ENCODE measurements at regions not wholly inside any gene's neighbourhood (a gene's known extent, or its start where the extent isn't known, plus 50 kb on each side); places are given as distances from the start of the nearest gene placed in this dataset.
"Not testable (repeated sequence)": the region's sequence is repeated elsewhere in the genome, so short reads cannot be mapped to it uniquely, and the experiment has no call there.

DNA sequence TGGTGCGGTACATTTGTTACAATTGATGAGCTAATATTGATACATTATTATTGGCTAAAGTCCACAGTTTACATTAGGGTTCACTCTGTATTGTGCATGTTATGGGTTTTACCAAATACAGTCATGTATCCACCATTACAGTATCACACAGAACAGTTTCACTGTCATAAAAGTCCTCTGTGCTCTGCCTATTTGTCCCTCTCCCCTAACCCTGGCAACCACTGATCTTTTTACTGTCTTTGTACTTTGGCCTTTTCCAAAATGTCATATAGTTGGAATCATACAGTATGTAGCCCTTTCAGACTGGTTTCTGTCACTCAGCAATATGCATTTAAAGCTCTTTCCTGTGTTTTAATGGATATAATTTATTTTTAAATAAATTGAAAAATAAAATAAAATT is 83.1 kb upstream of the SLC4A7 start:
- no peak overlapping the region for H3K9ac ChIP-seq (ENCODE audit: low read depth, low read length)
- H3K36me3 ChIP-seq (ENCODE audit: control insufficient read depth, insufficient read depth, low read length), result no peaks in the 10 kb centered on the region
- no peak overlapping the region for H3K4me3 ChIP-seq (ENCODE audit: low read depth, low read length)
- no peaks in the 10 kb centered on the region for H3K27me3 ChIP-seq (ENCODE audit: control insufficient read depth, insufficient read depth, low read length)
- no peaks in the 10 kb centered on the region for H3K9me3 ChIP-seq (ENCODE audit: control insufficient read depth, insufficient read depth, low read length)
- no peaks in the 10 kb centered on the region for H3K4me1 ChIP-seq (ENCODE audit: control insufficient read depth, insufficient read depth, low read length)

DNA sequence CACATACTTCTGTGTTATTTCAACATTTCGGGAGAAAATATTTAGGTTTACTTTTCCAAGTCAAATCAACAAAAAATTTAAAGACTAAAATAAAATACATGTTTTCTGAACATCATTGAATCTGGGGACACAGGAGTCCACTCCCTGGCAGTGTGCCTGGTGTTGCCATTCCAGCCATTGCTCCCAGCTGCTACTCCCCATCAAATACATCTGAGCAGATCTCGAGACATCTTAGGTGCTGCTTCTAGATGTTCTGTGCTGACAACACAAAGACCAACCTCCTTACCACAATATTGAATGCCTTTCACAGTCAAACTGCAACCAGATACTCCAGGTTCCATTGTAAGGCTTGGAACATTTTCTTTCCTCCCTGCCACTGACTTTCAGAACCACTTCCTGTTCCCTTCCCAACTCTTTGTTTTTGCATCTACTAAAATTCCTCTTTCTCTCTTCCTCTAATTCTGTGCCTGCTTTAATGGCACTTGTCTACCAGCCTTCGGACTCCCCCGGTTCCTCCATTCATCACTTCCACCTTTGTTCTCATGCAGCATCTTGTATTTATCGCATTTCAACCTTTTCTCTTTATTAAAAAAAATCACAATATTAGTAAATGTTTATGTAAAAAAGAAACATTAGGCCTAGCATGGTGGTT is 81.1 kb upstream of the SLC4A7 start:
- no peak overlapping the region for H3K9ac ChIP-seq (ENCODE audit: low read depth, low read length)
- H3K9me3 ChIP-seq (ENCODE audit: control insufficient read depth, insufficient read depth, low read length), result no peaks in the 10 kb centered on the region
- H3K4me3 ChIP-seq (ENCODE audit: low read depth, low read length), result no peak overlapping the region
- H3K36me3 ChIP-seq (ENCODE audit: control insufficient read depth, insufficient read depth, low read length), result no peaks in the 10 kb centered on the region
- H3K27me3 ChIP-seq (ENCODE audit: control insufficient read depth, insufficient read depth, low read length), result no peaks in the 10 kb centered on the region
- H3K4me1 ChIP-seq (ENCODE audit: control insufficient read depth, insufficient read depth, low read length), result no peaks in the 10 kb centered on the region

DNA sequence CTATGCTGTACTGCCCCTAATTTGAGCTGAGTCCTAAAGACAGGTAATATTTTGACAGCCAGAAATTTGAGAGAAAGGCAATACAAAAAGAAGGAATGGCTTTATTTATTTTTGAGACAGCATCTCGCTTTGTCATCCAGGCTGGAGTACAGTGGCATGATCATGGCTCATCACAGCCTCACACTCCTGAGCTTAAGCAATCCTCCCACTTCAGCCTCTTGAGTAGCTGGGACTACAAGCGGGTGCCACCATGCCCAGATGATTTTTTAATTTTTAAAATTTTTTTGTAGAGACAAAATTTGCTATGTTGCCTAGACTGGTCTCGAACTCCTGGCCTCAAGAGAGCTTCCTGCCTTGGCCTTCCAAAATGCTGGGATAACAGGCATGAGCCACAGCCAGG is 77.4 kb upstream of the SLC4A7 start:
- H3K4me3 ChIP-seq (ENCODE audit: low read depth, low read length), result no peak overlapping the region
- no peaks in the 10 kb centered on the region for H3K36me3 ChIP-seq (ENCODE audit: control insufficient read depth, insufficient read depth, low read length)
- H3K4me1 ChIP-seq (ENCODE audit: control insufficient read depth, insufficient read depth, low read length), result no peaks in the 10 kb centered on the region
- no peak overlapping the region for H3K9ac ChIP-seq (ENCODE audit: low read depth, low read length)
- no peaks in the 10 kb centered on the region for H3K9me3 ChIP-seq (ENCODE audit: control insufficient read depth, insufficient read depth, low read length)
- H3K27me3 ChIP-seq (ENCODE audit: control insufficient read depth, insufficient read depth, low read length), result no peaks in the 10 kb centered on the region

DNA sequence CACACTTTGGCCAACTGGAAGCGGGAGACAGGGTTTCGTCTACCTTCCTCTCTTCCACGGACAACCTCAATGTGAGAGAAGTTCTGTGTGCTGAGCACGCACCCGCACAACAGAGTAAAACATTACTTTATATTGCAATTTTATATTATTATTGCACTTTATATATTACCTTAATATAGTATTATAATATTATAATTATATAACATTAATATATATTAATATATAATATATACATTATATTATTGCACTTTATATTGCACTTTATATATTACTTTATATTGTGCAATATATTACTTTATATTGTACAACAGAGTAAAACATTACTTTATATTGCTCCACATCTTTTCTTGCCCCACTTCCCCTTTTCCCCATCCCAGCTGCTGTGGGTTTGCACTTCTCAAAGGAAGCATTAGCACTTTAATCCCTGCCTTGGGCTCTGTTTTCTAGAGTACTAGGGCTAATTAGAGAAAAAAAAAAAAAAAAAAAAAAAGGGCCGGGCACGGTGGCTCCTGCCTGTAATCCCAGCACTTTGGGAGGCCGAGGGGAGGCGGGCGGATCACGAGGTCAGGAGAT is 76.4 kb upstream of the SLC4A7 start:
- H3K36me3 ChIP-seq (ENCODE audit: control insufficient read depth, insufficient read depth, low read length), result no peaks in the 10 kb centered on the region
- H3K27me3 ChIP-seq (ENCODE audit: control insufficient read depth, insufficient read depth, low read length), result no peaks in the 10 kb centered on the region
- H3K9ac ChIP-seq (ENCODE audit: low read depth, low read length), result no peak overlapping the region
- H3K4me1 ChIP-seq (ENCODE audit: control insufficient read depth, insufficient read depth, low read length), result no peaks in the 10 kb centered on the region
- H3K4me3 ChIP-seq (ENCODE audit: low read depth, low read length), result no peak overlapping the region
- H3K9me3 ChIP-seq (ENCODE audit: control insufficient read depth, insufficient read depth, low read length), result no peaks in the 10 kb centered on the region

DNA sequence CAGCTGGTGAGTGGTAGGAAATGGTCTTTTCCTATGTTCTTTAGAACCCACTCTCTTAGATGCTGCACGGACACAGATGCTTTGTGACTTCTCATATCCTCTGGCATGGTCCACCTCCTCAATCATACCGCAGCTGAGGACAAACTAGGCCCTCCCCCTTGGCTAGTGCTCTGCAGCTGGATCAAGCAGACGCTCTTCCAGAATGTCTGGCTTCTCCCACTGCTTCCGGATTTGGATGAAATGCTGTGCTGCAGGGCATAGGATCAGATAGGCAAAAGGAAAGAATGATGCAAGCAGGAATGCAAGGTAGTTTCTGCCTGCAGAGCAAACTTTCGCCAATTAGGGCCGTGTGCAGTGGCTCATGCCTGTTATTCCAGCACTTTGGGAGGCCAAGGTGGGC is 75.7 kb upstream of the SLC4A7 start:
- no peaks in the 10 kb centered on the region for H3K4me1 ChIP-seq (ENCODE audit: control insufficient read depth, insufficient read depth, low read length)
- H3K27me3 ChIP-seq (ENCODE audit: control insufficient read depth, insufficient read depth, low read length), result no peaks in the 10 kb centered on the region
- no peak overlapping the region for H3K4me3 ChIP-seq (ENCODE audit: low read depth, low read length)
- H3K9ac ChIP-seq (ENCODE audit: low read depth, low read length), result no peak overlapping the region
- H3K36me3 ChIP-seq (ENCODE audit: control insufficient read depth, insufficient read depth, low read length), result no peaks in the 10 kb centered on the region
- no peaks in the 10 kb centered on the region for H3K9me3 ChIP-seq (ENCODE audit: control insufficient read depth, insufficient read depth, low read length)

DNA sequence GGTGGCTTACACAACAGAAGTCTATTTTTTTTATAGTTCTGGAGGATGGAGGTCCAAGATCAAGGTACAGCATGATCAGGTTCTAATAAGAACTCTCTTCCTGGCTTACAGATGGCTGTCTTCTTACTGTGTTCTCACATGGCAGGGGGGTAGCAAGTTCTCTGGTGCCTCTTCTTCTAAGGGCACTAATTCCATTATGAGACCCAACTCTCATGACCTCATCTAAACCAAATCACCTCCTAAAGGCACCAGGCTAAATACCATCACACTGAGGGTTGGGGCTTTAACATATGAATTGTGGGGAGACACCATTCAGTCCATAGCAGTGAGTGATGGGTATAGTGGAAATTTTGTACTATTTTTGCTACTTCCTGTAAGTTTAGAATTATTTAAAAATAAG is 75.2 kb upstream of the SLC4A7 start:
- no peaks in the 10 kb centered on the region for H3K27me3 ChIP-seq (ENCODE audit: control insufficient read depth, insufficient read depth, low read length)
- H3K4me1 ChIP-seq (ENCODE audit: control insufficient read depth, insufficient read depth, low read length), result no peaks in the 10 kb centered on the region
- H3K9me3 ChIP-seq (ENCODE audit: control insufficient read depth, insufficient read depth, low read length), result no peaks in the 10 kb centered on the region
- no peak overlapping the region for H3K4me3 ChIP-seq (ENCODE audit: low read depth, low read length)
- H3K9ac ChIP-seq (ENCODE audit: low read depth, low read length), result no peak overlapping the region
- no peaks in the 10 kb centered on the region for H3K36me3 ChIP-seq (ENCODE audit: control insufficient read depth, insufficient read depth, low read length)

DNA sequence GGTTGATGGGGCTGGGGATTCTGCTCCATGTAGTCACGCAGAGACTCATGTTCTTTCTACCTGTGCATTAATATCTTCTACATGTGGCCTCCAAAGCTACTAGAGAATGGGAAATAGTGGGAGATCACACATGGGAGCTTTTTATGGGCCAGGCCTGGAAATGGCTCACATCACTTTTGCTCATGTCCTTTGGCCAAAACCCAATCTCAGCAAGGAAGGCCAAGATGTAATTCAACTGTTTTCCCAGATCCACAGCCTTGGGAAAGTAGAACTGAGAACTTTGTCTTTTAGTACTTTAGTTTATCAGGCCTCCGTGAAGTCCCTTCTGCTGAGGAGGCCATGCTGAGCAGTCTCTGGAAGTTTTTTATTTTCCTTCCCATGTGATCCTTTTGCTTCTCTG is 73.2 kb upstream of the SLC4A7 start:
- Histone ChIP-seq H3K27me3 (ENCODE audit: control insufficient read depth, insufficient read depth, low read length) (no peaks in the 10 kb centered on the region), H3K4me1 (ENCODE audit: control insufficient read depth, insufficient read depth, low read length) (no peaks in the 10 kb centered on the region), H3K9me3 (ENCODE audit: control insufficient read depth, insufficient read depth, low read length) (no peaks in the 10 kb centered on the region), H3K4me3 (ENCODE audit: low read depth, low read length) (no peak overlapping the region), H3K9ac (ENCODE audit: low read depth, low read length) (no peak overlapping the region), H3K36me3 (ENCODE audit: control insufficient read depth, insufficient read depth, low read length) (no peaks in the 10 kb centered on the region)

DNA sequence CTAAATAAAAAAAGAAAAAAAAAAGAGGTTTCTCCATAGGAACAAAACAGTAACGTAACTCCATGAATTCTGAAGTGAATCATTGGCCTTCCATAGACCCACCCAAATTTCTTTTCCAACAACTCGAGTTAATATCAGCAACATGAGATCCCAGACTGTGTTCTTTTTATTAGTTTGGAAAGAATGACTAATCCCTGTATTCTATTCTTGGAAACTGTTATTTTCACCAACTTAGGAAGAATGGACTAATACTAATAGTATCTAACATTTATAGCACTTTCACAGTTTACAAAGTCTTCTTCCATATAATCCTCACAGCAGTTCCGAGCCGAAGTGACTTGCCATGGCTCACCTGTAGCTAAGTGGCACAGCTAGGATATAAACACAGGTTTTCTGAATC is 72.7 kb upstream of the SLC4A7 start:
- H3K4me1 ChIP-seq (ENCODE audit: control insufficient read depth, insufficient read depth, low read length), result no peaks in the 10 kb centered on the region
- no peak overlapping the region for H3K4me3 ChIP-seq (ENCODE audit: low read depth, low read length)
- no peaks in the 10 kb centered on the region for H3K27me3 ChIP-seq (ENCODE audit: control insufficient read depth, insufficient read depth, low read length)
- H3K9ac ChIP-seq (ENCODE audit: low read depth, low read length), result no peak overlapping the region
- no peaks in the 10 kb centered on the region for H3K36me3 ChIP-seq (ENCODE audit: control insufficient read depth, insufficient read depth, low read length)
- H3K9me3 ChIP-seq (ENCODE audit: control insufficient read depth, insufficient read depth, low read length), result no peaks in the 10 kb centered on the region

DNA sequence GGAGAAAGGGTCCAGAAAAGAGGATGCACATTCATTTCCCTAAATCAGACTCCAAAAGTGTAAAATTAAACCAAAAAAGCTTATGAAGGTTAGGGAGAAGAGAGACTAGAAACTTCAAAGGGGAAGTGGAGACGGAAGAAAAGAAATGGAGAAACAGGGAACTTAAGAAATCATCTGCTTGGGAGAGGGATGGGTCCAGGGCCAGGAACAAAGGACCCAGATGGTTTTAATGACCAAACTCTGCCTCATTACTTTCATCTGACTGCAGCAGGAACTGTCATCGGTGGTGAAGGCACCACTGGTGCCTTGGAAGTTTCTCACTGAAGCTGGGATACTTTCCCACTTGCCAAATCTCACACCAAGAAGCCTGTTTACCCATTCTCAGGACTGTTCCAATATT is 70.5 kb upstream of the SLC4A7 start:
- H3K27me3 ChIP-seq (ENCODE audit: control insufficient read depth, insufficient read depth, low read length), result no peaks in the 10 kb centered on the region
- H3K9ac ChIP-seq (ENCODE audit: low read depth, low read length), result no peak overlapping the region
- no peaks in the 10 kb centered on the region for H3K36me3 ChIP-seq (ENCODE audit: control insufficient read depth, insufficient read depth, low read length)
- no peak overlapping the region for H3K4me3 ChIP-seq (ENCODE audit: low read depth, low read length)
- no peaks in the 10 kb centered on the region for H3K9me3 ChIP-seq (ENCODE audit: control insufficient read depth, insufficient read depth, low read length)
- no peaks in the 10 kb centered on the region for H3K4me1 ChIP-seq (ENCODE audit: control insufficient read depth, insufficient read depth, low read length)

DNA sequence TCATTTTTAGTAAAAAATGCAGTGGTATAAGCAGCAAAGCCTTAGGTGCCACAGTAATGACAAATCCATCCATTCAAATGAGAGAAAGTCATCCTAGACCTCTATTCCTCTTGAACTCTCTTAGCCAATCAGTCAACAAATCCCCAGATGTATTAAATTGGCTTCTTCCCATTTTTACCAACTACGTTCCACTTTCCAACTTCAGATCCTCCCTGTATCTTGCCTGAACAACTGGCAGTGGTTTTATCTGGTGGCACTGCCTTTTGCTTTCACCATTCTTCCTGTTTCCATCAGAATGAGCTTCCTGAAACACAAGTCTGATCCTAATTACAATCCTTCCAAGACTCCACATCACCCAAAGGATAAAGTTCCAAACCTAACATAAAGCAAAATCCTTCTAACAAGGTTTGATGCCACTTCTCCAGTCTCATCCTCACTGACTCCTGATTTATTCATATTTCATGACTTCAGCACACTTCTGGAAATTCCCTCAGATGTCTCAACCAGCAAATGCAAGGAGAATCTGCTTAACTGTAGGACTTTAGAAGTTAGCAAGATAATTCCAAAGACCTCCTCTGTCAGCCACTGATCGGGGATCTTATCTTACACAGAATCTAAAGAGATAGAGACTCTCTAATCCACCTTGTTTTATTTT is 69.8 kb upstream of the SLC4A7 start:
- Histone ChIP-seq H3K27me3 (ENCODE audit: control insufficient read depth, insufficient read depth, low read length) (no peaks in the 10 kb centered on the region), H3K4me3 (ENCODE audit: low read depth, low read length) (no peak overlapping the region), H3K9ac (ENCODE audit: low read depth, low read length) (no peak overlapping the region), H3K4me1 (ENCODE audit: control insufficient read depth, insufficient read depth, low read length) (no peaks in the 10 kb centered on the region), H3K36me3 (ENCODE audit: control insufficient read depth, insufficient read depth, low read length) (no peaks in the 10 kb centered on the region), H3K9me3 (ENCODE audit: control insufficient read depth, insufficient read depth, low read length) (no peaks in the 10 kb centered on the region)

DNA sequence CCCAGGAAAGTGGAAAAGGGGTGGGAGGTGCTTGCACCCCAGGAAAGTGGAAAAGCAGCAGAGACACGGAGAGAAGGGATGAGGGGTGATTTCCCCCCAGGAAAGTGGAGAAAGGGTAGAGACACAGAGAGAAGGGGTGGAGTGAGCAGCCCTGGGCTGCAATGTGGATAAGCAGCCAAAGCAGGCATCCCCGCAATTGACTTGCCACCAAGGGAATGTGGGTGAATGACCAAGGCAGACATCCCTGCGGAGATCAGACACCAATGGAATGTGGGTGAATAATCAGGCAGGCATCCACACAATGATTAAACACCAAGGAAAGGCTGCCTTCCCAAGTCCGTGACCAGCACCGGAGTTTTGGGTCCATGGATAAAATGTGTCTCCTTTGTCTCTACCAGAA is 68.5 kb upstream of the SLC4A7 start:
- H3K4me1 ChIP-seq (ENCODE audit: control insufficient read depth, insufficient read depth, low read length); H3K4me3 ChIP-seq (ENCODE audit: low read depth, low read length); H3K27me3 ChIP-seq (ENCODE audit: control insufficient read depth, insufficient read depth, low read length); H3K36me3 ChIP-seq (ENCODE audit: control insufficient read depth, insufficient read depth, low read length); H3K9me3 ChIP-seq (ENCODE audit: control insufficient read depth, insufficient read depth, low read length); H3K9ac ChIP-seq (ENCODE audit: low read depth, low read length): not testable (repeated sequence)

DNA sequence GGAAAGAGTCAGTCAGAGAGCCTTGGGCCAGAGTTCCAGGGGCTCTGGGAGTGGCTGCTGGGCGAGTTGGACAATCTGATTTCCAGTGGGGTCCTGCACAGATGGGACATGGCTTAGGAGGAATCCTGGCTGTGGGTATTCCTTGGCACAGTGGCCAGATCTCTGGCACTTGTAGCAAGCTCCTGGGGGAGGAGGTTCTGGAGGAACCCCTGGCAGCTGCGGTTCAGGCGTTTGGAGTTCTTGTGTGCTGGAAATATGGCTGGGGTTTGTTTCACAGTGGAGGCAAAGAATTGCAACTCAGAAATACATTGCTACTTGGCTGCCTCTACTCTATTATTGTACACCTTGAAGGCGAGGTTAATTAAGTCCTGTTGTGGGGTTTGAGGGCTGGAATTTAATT is 67.2 kb upstream of the SLC4A7 start:
- not testable (repeated sequence) for H3K9ac ChIP-seq (ENCODE audit: low read depth, low read length); H3K4me3 ChIP-seq (ENCODE audit: low read depth, low read length); H3K27me3 ChIP-seq (ENCODE audit: control insufficient read depth, insufficient read depth, low read length); H3K9me3 ChIP-seq (ENCODE audit: control insufficient read depth, insufficient read depth, low read length); H3K4me1 ChIP-seq (ENCODE audit: control insufficient read depth, insufficient read depth, low read length); H3K36me3 ChIP-seq (ENCODE audit: control insufficient read depth, insufficient read depth, low read length)
